Endothelial cell of umbilical vein (primary cell): ENCODE measurements at regions not wholly inside any gene's neighbourhood (a gene's known extent, or its start where the extent isn't known, plus 50 kb on each side); places are given as distances from the start of the nearest gene placed in this dataset.

Source experiments
- CTCF ChIP-seq, 2 donors: IDR thresholded peaks; 1 replicate in 1 of 2; 2 replicates in 1 of 2; pipeline ENCODE4 v1.5.1; 2011; ENCODE audit warnings: low read length in 2 of 2, mild to moderate bottlenecking in 2 of 2, moderate library complexity in 2 of 2, control low read depth in 1 of 2, inconsistent platforms in 1 of 2, low read depth in 1 of 2; ENCODE audit not compliant: insufficient read depth in 1 of 2; ENCODE audit errors: extremely low read depth in 1 of 2
- MAX ChIP-seq: IDR thresholded peaks from 2 replicates; pipeline ENCODE4 v1.6.1; 2011; ENCODE audit not compliant: insufficient read depth, insufficient read length

DNA sequence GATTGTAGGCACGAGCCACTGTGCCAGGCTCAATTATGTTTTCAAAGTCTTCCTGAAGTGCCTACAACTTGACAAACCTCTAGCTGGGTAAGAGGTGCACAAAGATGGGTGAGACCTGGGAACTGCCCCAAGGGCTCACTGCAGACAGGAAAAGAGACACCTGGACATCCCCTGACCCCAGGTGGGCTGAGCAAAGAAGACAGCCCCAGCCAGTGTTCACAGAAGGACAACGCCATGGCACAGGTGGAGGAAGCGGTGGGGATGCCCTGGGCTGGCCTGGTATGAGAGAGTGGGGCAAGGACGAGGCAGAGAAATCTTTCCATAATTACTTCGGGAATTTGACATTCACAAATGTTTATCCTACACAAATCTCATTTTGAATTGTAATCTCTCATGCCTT is 278.9 kb downstream of the SMOC2 start:
- TF ChIP-seq CTCF (IDR thresholded peaks at IDR 0.05; ENCODE audit: extremely low read depth in 1 of 2, insufficient read depth in 1 of 2, low read depth in 1 of 2, low read length in 2 of 2), result no peak
- TF ChIP-seq MAX, result no peak
